ENCODE measurements at regions not wholly inside any gene's neighbourhood (a gene's known extent, or its start where the extent isn't known, plus 50 kb on each side); places are given as distances from the start of the nearest gene placed in this dataset.

GRCh38 chr5:105735704-105736103 is 1935.0 kb downstream of the EFNA5 start:
- no peak for TF ChIP-seq CTCF (IDR thresholded peaks at IDR 0.05; ENCODE audit: borderline replicate concordance)
- no peaks in the 10 kb centered on the region for H3K27me3 ChIP-seq (ENCODE audit: low read depth)
- peaks cover 32% of the 10 kb centered on the region for H3K9me3 ChIP-seq (replicated peaks)
- H3K4me1 ChIP-seq, result no peaks in the 10 kb centered on the region
- no peak for DNase-seq
- intact Hi-C loops (cut with micrococcal nuclease), result no loop called here
- H3K4me3 ChIP-seq, result no peak overlapping the region
- no peaks in the 10 kb centered on the region for H3K36me3 ChIP-seq
- H3K27ac ChIP-seq (replicated peaks), result no peak overlapping the region

GRCh38 chr5:105730982-105731381 is 1939.8 kb downstream of the EFNA5 start:
- Histone ChIP-seq H3K9me3 (replicated peaks) (peaks cover 17% of the 10 kb centered on the region), H3K27me3 (ENCODE audit: low read depth) (no peaks in the 10 kb centered on the region), H3K36me3 (no peaks in the 10 kb centered on the region), H3K27ac (replicated peaks) (no peak overlapping the region), H3K4me3 (no peak overlapping the region), H3K4me1 (no peaks in the 10 kb centered on the region)
- intact Hi-C loops (cut with micrococcal nuclease), result no loop called here
- TF ChIP-seq CTCF (IDR thresholded peaks at IDR 0.05; ENCODE audit: borderline replicate concordance), result no peak
- DNase-seq, result no peak

- Histone ChIP-seq H3K4me3 (no peak overlapping the region), H3K9me3 (replicated peaks) (peaks cover 25% of the 10 kb centered on the region), H3K27me3 (ENCODE audit: low read depth) (no peaks in the 10 kb centered on the region), H3K27ac (replicated peaks) (no peak overlapping the region), H3K4me1 (no peaks in the 10 kb centered on the region), H3K36me3 (no peaks in the 10 kb centered on the region)
- TF ChIP-seq CTCF (IDR thresholded peaks at IDR 0.05; ENCODE audit: borderline replicate concordance), result no peak
- intact Hi-C loops (cut with micrococcal nuclease), result no loop called here
- DNase-seq, result no peak
Observed at GRCh38 chr5:105726093-105726492, 1944.6 kb downstream of the EFNA5 start.

- H3K27ac ChIP-seq (replicated peaks), result no peak overlapping the region
- no peaks in the 10 kb centered on the region for H3K27me3 ChIP-seq (ENCODE audit: low read depth)
- no peaks in the 10 kb centered on the region for H3K36me3 ChIP-seq
- DNase-seq, result no peak
- TF ChIP-seq CTCF (IDR thresholded peaks at IDR 0.05; ENCODE audit: borderline replicate concordance), result no peak
- intact Hi-C loops (cut with micrococcal nuclease), result no loop called here
- no peak overlapping the region for H3K4me3 ChIP-seq
- H3K9me3 ChIP-seq (replicated peaks), result peaks cover 40% of the 10 kb centered on the region
- no peaks in the 10 kb centered on the region for H3K4me1 ChIP-seq
Observed at GRCh38 chr5:105708442-105708841, 1962.3 kb downstream of the EFNA5 start.

- H3K27ac ChIP-seq (replicated peaks), result no peak overlapping the region
- no peaks in the 10 kb centered on the region for H3K36me3 ChIP-seq
- intact Hi-C loops (cut with micrococcal nuclease), result no loop called here
- H3K9me3 ChIP-seq (replicated peaks), result peaks cover 66% of the 10 kb centered on the region
- no peak overlapping the region for H3K4me3 ChIP-seq
- H3K27me3 ChIP-seq (ENCODE audit: low read depth), result no peaks in the 10 kb centered on the region
- DNase-seq, result no peak
- no peak for TF ChIP-seq CTCF (IDR thresholded peaks at IDR 0.05; ENCODE audit: borderline replicate concordance)
- H3K4me1 ChIP-seq, result no peaks in the 10 kb centered on the region
Observed at GRCh38 chr5:105702323-105702722, 1968.4 kb downstream of the EFNA5 start.

- Histone ChIP-seq H3K27me3 (ENCODE audit: low read depth) (no peaks in the 10 kb centered on the region), H3K4me1 (no peaks in the 10 kb centered on the region), H3K9me3 (replicated peaks) (peaks cover 22% of the 10 kb centered on the region), H3K36me3 (no peaks in the 10 kb centered on the region), H3K4me3 (no peak overlapping the region), H3K27ac (replicated peaks) (no peak overlapping the region)
- TF ChIP-seq CTCF (IDR thresholded peaks at IDR 0.05; ENCODE audit: borderline replicate concordance), result no peak
- intact Hi-C loops (cut with micrococcal nuclease), result no loop called here
- no peak for DNase-seq
Observed at GRCh38 chr5:105696440-105696839, 1974.3 kb downstream of the EFNA5 start.

Measured in left ventricle myocardium inferior (tissue), 1 donor.